MM.1S (cell line): ENCODE measurements at regions not wholly inside any gene's neighbourhood (a gene's known extent, or its start where the extent isn't known, plus 50 kb on each side); places are given as distances from the start of the nearest gene placed in this dataset.
"Not testable (repeated sequence)": the region's sequence is repeated elsewhere in the genome, so short reads cannot be mapped to it uniquely, and the experiment has no call there.

Source experiments
- DNase-seq: peaks from one replicate; pipeline ENCODE4 v3.0.0-alpha.2; 2015
- H2AFZ ChIP-seq: fragments of 300-600 bp; sonication (generic); 2 replicates; pipeline ENCODE4 v1.6.0; 2016; ENCODE audit warnings: antibody characterized with exemption, low read length
- H3F3A ChIP-seq: fragments of 300-600 bp; sonication (generic); 2 replicates; pipeline ENCODE4 v1.6.1; 2016; ENCODE audit warnings: mild to moderate bottlenecking, antibody characterized with exemption, low read length, moderate library complexity, mixed read lengths; ENCODE audit not compliant: insufficient read depth
- H3K27ac ChIP-seq: fragments of 300-600 bp; sonication (generic); 2 replicates; pipeline ENCODE4 v1.5.1; 2016; ENCODE audit warnings: mild to moderate bottlenecking, low read length
- H3K27me3 ChIP-seq: fragments of 300-600 bp; sonication (generic); replicated peaks from 2 replicates; pipeline ENCODE4 v1.6.0; 2016; ENCODE audit warnings: low read length; ENCODE audit not compliant: insufficient read depth
- H3K36me3 ChIP-seq: fragments of 300-600 bp; sonication (generic); replicated peaks from 2 replicates; pipeline ENCODE4 v1.6.1; 2016; ENCODE audit warnings: mild to moderate bottlenecking, low read length, mixed read lengths; ENCODE audit not compliant: insufficient read depth
- H3K4me1 ChIP-seq: fragments of 300-600 bp; sonication (generic); 2 replicates; pipeline ENCODE4 v1.6.1; 2016; ENCODE audit warnings: low read length, mixed read lengths
- H3K4me2 ChIP-seq: fragments of 300-600 bp; sonication (generic); 2 replicates; pipeline ENCODE4 v1.6.0; 2016; ENCODE audit warnings: low read depth, low read length
- H3K4me3 ChIP-seq: fragments of 300-600 bp; sonication (generic); 2 replicates; pipeline ENCODE4 v1.5.1; 2016; ENCODE audit warnings: low read length, mixed read lengths
- H3K79me2 ChIP-seq: fragments of 300-600 bp; sonication (generic); 2 replicates; pipeline ENCODE4 v1.6.1; 2016; ENCODE audit warnings: mixed run types, low read length, mixed read lengths
- H3K9ac ChIP-seq: fragments of 300-600 bp; sonication (generic); 2 replicates; pipeline ENCODE4 v1.6.1; 2016; ENCODE audit warnings: low read length, mixed read lengths
- H3K9me2 ChIP-seq: fragments of 300-600 bp; sonication (generic); replicated peaks from 2 replicates; pipeline ENCODE4 v1.6.1; 2016; ENCODE audit warnings: mild to moderate bottlenecking, low read length, mixed read lengths; ENCODE audit not compliant: insufficient read depth
- H3K9me3 ChIP-seq: fragments of 300-600 bp; sonication (generic); replicated peaks from 2 replicates; pipeline ENCODE4 v1.6.1; 2016; ENCODE audit warnings: mild to moderate bottlenecking, low read length, mixed read lengths; ENCODE audit not compliant: insufficient read depth
- H4K20me1 ChIP-seq: fragments of 300-600 bp; sonication (generic); 2 replicates; pipeline ENCODE4 v1.6.1; 2016; ENCODE audit warnings: mild to moderate bottlenecking, low read length, moderate library complexity, mixed read lengths; ENCODE audit not compliant: insufficient read depth
- CTCF ChIP-seq: fragments of 300-600 bp; sonication (generic); IDR thresholded peaks from 2 replicates; pipeline ENCODE4 v1.5.1; 2016; ENCODE audit warnings: antibody characterized with exemption, low read length, mixed read lengths
- EZH2 ChIP-seq: fragments of 300-600 bp; sonication (generic); optimal IDR thresholded peaks from 2 replicates; pipeline ENCODE3; 2017; ENCODE audit warnings: low read depth, mild to moderate bottlenecking, antibody characterized with exemption, low read length, mixed read lengths
- EZH2phosphoT487 ChIP-seq: fragments of 300-600 bp; sonication (generic); IDR thresholded peaks from 2 replicates; pipeline ENCODE4 v1.6.1; 2018; ENCODE audit warnings: antibody characterized with exemption, low read length

GRCh38 chr14:38547961-38548490, 292.1 kb upstream of the CLEC14A start:
- Histone ChIP-seq H3K4me3 (no peak overlapping the region), H3K9me3 (no peaks in the 10 kb centered on the region), H4K20me1 (no peaks in the 10 kb centered on the region), H3K9me2 (no peaks in the 10 kb centered on the region), H3F3A (no peaks in the 10 kb centered on the region), H3K79me2 (no peaks in the 10 kb centered on the region), H3K27ac (no peak overlapping the region), H2AFZ (no peak overlapping the region), H3K4me2 (no peak overlapping the region), H3K4me1 (no peaks in the 10 kb centered on the region), H3K27me3 (no peaks in the 10 kb centered on the region), H3K36me3 (no peaks in the 10 kb centered on the region), H3K9ac (no peak overlapping the region)
- TF ChIP-seq CTCF: no peak
- TF ChIP-seq EZH2: no peak
- no peak for TF ChIP-seq EZH2phosphoT487
- no peak for DNase-seq

- no peaks in the 10 kb centered on the region for H3F3A ChIP-seq
- no peaks in the 10 kb centered on the region for H3K9me3 ChIP-seq
- H3K79me2 ChIP-seq: no peaks in the 10 kb centered on the region
- no peak overlapping the region for H3K9ac ChIP-seq
- TF ChIP-seq CTCF (no peak), EZH2 (no peak), EZH2phosphoT487 (no peak)
- H3K27me3 ChIP-seq: no peaks in the 10 kb centered on the region
- no peaks in the 10 kb centered on the region for H4K20me1 ChIP-seq
- no peak overlapping the region for H3K4me3 ChIP-seq
- H3K4me1 ChIP-seq: no peaks in the 10 kb centered on the region
- H2AFZ ChIP-seq: no peak overlapping the region
- DNase-seq: no peak
- no peaks in the 10 kb centered on the region for H3K9me2 ChIP-seq
- no peak overlapping the region for H3K27ac ChIP-seq
- H3K36me3 ChIP-seq: no peaks in the 10 kb centered on the region
- H3K4me2 ChIP-seq: no peak overlapping the region
Observed at GRCh38 chr14:38546932-38547551, 291.1 kb upstream of the CLEC14A start.

- H3K4me2 ChIP-seq: no peak overlapping the region
- DNase-seq: no peak
- no peaks in the 10 kb centered on the region for H3K79me2 ChIP-seq
- H3F3A ChIP-seq: no peaks in the 10 kb centered on the region
- H3K4me3 ChIP-seq: no peak overlapping the region
- H3K4me1 ChIP-seq: no peaks in the 10 kb centered on the region
- no peaks in the 10 kb centered on the region for H3K27me3 ChIP-seq
- no peak overlapping the region for H3K9ac ChIP-seq
- no peaks in the 10 kb centered on the region for H3K9me3 ChIP-seq
- H2AFZ ChIP-seq: no peak overlapping the region
- H3K9me2 ChIP-seq: no peaks in the 10 kb centered on the region
- H4K20me1 ChIP-seq: no peaks in the 10 kb centered on the region
- H3K36me3 ChIP-seq: no peaks in the 10 kb centered on the region
- TF ChIP-seq EZH2: no peak
- no peak for TF ChIP-seq CTCF
- no peak for TF ChIP-seq EZH2phosphoT487
- no peak overlapping the region for H3K27ac ChIP-seq
Observed at GRCh38 chr14:38544776-38545175, 288.9 kb upstream of the CLEC14A start.

- H4K20me1 ChIP-seq, H3K9me3 ChIP-seq, H3K4me2 ChIP-seq, H3K9me2 ChIP-seq, H3K36me3 ChIP-seq, H3K79me2 ChIP-seq, H3K27me3 ChIP-seq, H3K27ac ChIP-seq, H3F3A ChIP-seq, H3K9ac ChIP-seq, H2AFZ ChIP-seq, H3K4me1 ChIP-seq, H3K4me3 ChIP-seq, DNase-seq: not testable (repeated sequence)
Observed at GRCh38 chr14:38543851-38544250, 288.0 kb upstream of the CLEC14A start.

GRCh38 chr14:38538053-38538452, 282.2 kb upstream of the CLEC14A start:
- not testable (repeated sequence) for H3F3A ChIP-seq, H3K4me3 ChIP-seq, H3K4me1 ChIP-seq, H3K27ac ChIP-seq, H3K36me3 ChIP-seq, H3K79me2 ChIP-seq, H3K9me3 ChIP-seq, H2AFZ ChIP-seq, H3K27me3 ChIP-seq, H3K4me2 ChIP-seq, DNase-seq, H3K9me2 ChIP-seq, H3K9ac ChIP-seq, H4K20me1 ChIP-seq
